PC-9 (cell line): ENCODE measurements at regions not wholly inside any gene's neighbourhood (a gene's known extent, or its start where the extent isn't known, plus 50 kb on each side); places are given as distances from the start of the nearest gene placed in this dataset.

ENCODE experiments used
- BruUV-seq: library from RNA; stranded (reverse); fragments of 400-500 nt; replicated peaks from 2 replicates; lab custom pipeline; 2021; lab: Mats Ljungman, UMichigan
- CTCF ChIA-PET: fragments of 300-600 bp; sonication (Branson Sonifier 250); formaldehyde crosslinking; loops from one replicate; lab custom pipeline; 2022; ENCODE audit warnings: antibody characterized with exemption; lab: Charles Lee
- POLR2A ChIA-PET: fragments of 300-600 bp; sonication (Branson Sonifier 250); formaldehyde crosslinking; loops from one replicate; lab custom pipeline; 2022; ENCODE audit warnings: antibody characterized with exemption; ENCODE audit not compliant: unreplicated experiment; lab: Charles Lee
- DNase-seq, 2 experiments: peaks; one replicate each; pipeline versions ENCODE4 v3.0.0 to v3.0.0-alpha.2; 2015 to 2022; ENCODE audit warnings: mixed read lengths in 1 of 2
- H2AFZ ChIP-seq: fragments of 200-600 bp; sonication (generic); 2 replicates; pipeline ENCODE4 v1.8.1; 2017; ENCODE audit warnings: antibody characterized with exemption
- H3F3A ChIP-seq: fragments of 200-600 bp; sonication (generic); 2 replicates; pipeline ENCODE4 v1.8.1; 2017; ENCODE audit warnings: antibody characterized with exemption, mild to moderate bottlenecking, low read depth; ENCODE audit not compliant: insufficient read depth
- H3K27ac ChIP-seq: fragments of 200-600 bp; sonication (generic); 2 replicates; pipeline ENCODE4 v1.6.1; 2016; ENCODE audit warnings: mixed run types
- H3K27me3 ChIP-seq: fragments of 200-600 bp; sonication (generic); 2 replicates; pipeline ENCODE4 v1.6.1; 2016; ENCODE audit warnings: low read depth, mixed run types; ENCODE audit not compliant: insufficient read depth
- H3K36me3 ChIP-seq: fragments of 200-600 bp; sonication (generic); 2 replicates; pipeline ENCODE4 v1.6.1; 2016; ENCODE audit warnings: low read depth, mixed run types
- H3K4me1 ChIP-seq: fragments of 200-600 bp; sonication (generic); replicated peaks from 2 replicates; pipeline ENCODE4 v1.6.1; 2016; ENCODE audit warnings: mixed run types; ENCODE audit not compliant: insufficient read depth
- H3K4me2 ChIP-seq: fragments of 200-600 bp; sonication (generic); 2 replicates; pipeline ENCODE4 v1.6.1; 2017; ENCODE audit warnings: mixed run types
- H3K4me3 ChIP-seq: fragments of 200-600 bp; sonication (generic); 2 replicates; pipeline ENCODE4 v1.6.1; 2016; ENCODE audit warnings: mixed run types
- H3K79me2 ChIP-seq: fragments of 200-600 bp; sonication (generic); 2 replicates; pipeline ENCODE4 v1.6.1; 2017; ENCODE audit warnings: low read depth, mixed run types
- H3K9me2 ChIP-seq: fragments of 200-600 bp; sonication (generic); 2 replicates; pipeline ENCODE4 v1.8.1; 2017; ENCODE audit warnings: mild to moderate bottlenecking; ENCODE audit not compliant: insufficient read depth
- H3K9me3 ChIP-seq: fragments of 200-600 bp; sonication (generic); 2 replicates; pipeline ENCODE4 v1.8.1; 2016; ENCODE audit warnings: low read depth; ENCODE audit not compliant: insufficient read depth
- H4K20me1 ChIP-seq: fragments of 200-600 bp; sonication (generic); 2 replicates; pipeline ENCODE4 v1.8.1; 2017; ENCODE audit not compliant: insufficient read depth
- CTCF ChIP-seq: fragments of 200-600 bp; sonication (generic); conservative IDR thresholded peaks from 2 replicates; pipeline ENCODE4 v1.6.1; 2017; ENCODE audit warnings: mixed run types, antibody characterized with exemption, mild to moderate bottlenecking, moderate library complexity
- EZH2 ChIP-seq: fragments of 200-600 bp; sonication (generic); IDR thresholded peaks from 2 replicates; pipeline ENCODE4 v1.8.0; 2017; ENCODE audit warnings: antibody characterized with exemption, low read depth
- intact Hi-C: fragments of 100-400 bp; cut with micrococcal nuclease; formaldehyde crosslinking; loops from one replicate; pipeline ENCODE4 v1.10.0; 2022; ENCODE audit not compliant: unreplicated experiment

GRCh38 chr6:6771224-6771945 is 182.9 kb downstream of the LY86 start:
- H3K9me2 ChIP-seq, result no peaks in the 10 kb centered on the region
- no peak overlapping the region for H2AFZ ChIP-seq
- ChIA-PET CTCF (no interaction called here), POLR2A (no interaction called here)
- intact Hi-C loops, result no loop called here
- H3K79me2 ChIP-seq, result no peaks in the 10 kb centered on the region
- TF ChIP-seq CTCF, result no peak
- no peak for TF ChIP-seq EZH2
- BruUV-seq, result no TSS peak
- H3K9me3 ChIP-seq, result no peaks in the 10 kb centered on the region
- H3K36me3 ChIP-seq, result no peaks in the 10 kb centered on the region
- peaks cover 8% of the 10 kb centered on the region; the same call in 1 of the 2 replicates for H3K4me1 ChIP-seq
- no peak overlapping the region for H3K27ac ChIP-seq
- peak; percentile 16 to 65 for DNase-seq
- no peak overlapping the region for H3K4me3 ChIP-seq
- H3K4me2 ChIP-seq, result no peak overlapping the region
- H3F3A ChIP-seq, result peaks cover 3% of the 10 kb centered on the region
- H4K20me1 ChIP-seq, result no peaks in the 10 kb centered on the region
- H3K27me3 ChIP-seq, result no peaks in the 10 kb centered on the region

- Histone ChIP-seq H2AFZ (no peak overlapping the region), H3K9me3 (no peaks in the 10 kb centered on the region), H3K4me1 (peaks cover 8% of the 10 kb centered on the region; the same call in 1 of the 2 replicates), H3K9me2 (no peaks in the 10 kb centered on the region), H3K27me3 (no peaks in the 10 kb centered on the region), H4K20me1 (no peaks in the 10 kb centered on the region), H3F3A (peaks cover 3% of the 10 kb centered on the region), H3K79me2 (no peaks in the 10 kb centered on the region), H3K36me3 (no peaks in the 10 kb centered on the region), H3K4me3 (no peak overlapping the region), H3K4me2 (no peak overlapping the region), H3K27ac (no peak overlapping the region)
- no TSS peak for BruUV-seq
- intact Hi-C loops, result no loop called here
- ChIA-PET POLR2A (no interaction called here), CTCF (no interaction called here)
- no peak for DNase-seq
- TF ChIP-seq EZH2 (no peak), CTCF (no peak)
These were observed 183.4 kb downstream of the LY86 start for GRCh38 chr6:6771964-6772363.

- no peaks in the 10 kb centered on the region for H4K20me1 ChIP-seq
- H2AFZ ChIP-seq, result no peak overlapping the region
- TF ChIP-seq CTCF (no peak), EZH2 (no peak)
- ChIA-PET CTCF (no interaction called here), POLR2A (no interaction called here)
- peaks cover 3% of the 10 kb centered on the region for H3F3A ChIP-seq
- DNase-seq, result no peak
- no TSS peak for BruUV-seq
- no peaks in the 10 kb centered on the region for H3K36me3 ChIP-seq
- no peaks in the 10 kb centered on the region for H3K79me2 ChIP-seq
- intact Hi-C loops, result no loop called here
- no peaks in the 10 kb centered on the region for H3K9me3 ChIP-seq
- H3K4me1 ChIP-seq, result peaks cover 8% of the 10 kb centered on the region; the same call in 1 of the 2 replicates
- no peaks in the 10 kb centered on the region for H3K27me3 ChIP-seq
- H3K27ac ChIP-seq, result no peak overlapping the region
- H3K4me2 ChIP-seq, result no peak overlapping the region
- H3K9me2 ChIP-seq, result no peaks in the 10 kb centered on the region
- H3K4me3 ChIP-seq, result no peak overlapping the region
These were observed 184.2 kb downstream of the LY86 start for GRCh38 chr6:6772751-6773150.
